BE2C (cell line): ENCODE measurements at regions not wholly inside any gene's neighbourhood (a gene's known extent, or its start where the extent isn't known, plus 50 kb on each side); places are given as distances from the start of the nearest gene placed in this dataset.

Experiments used
- DNase-seq: peaks from one replicate; pipeline ENCODE4 v3.0.0-alpha.2; 2020
- H3K27me3 ChIP-seq: fragments of 250-450 bp; sonication (Bioruptor Pico); 2 replicates; pipeline ENCODE4 v1.5.1; 2020; ENCODE audit warnings: mild to moderate bottlenecking
- H3K36me3 ChIP-seq: fragments of 250-450 bp; sonication (Bioruptor Pico); 2 replicates; pipeline ENCODE4 v1.5.1; 2020; ENCODE audit warnings: mild to moderate bottlenecking
- H3K4me1 ChIP-seq: fragments of 250-450 bp; sonication (Bioruptor Pico); 2 replicates; pipeline ENCODE4 v1.5.1; 2020
- H3K4me3 ChIP-seq: 2 replicates; pipeline ENCODE4 v1.5.1; 2011; ENCODE audit warnings: low read depth, low read length
- H3K9me3 ChIP-seq: fragments of 250-450 bp; sonication (Bioruptor Pico); 2 replicates; pipeline ENCODE4 v1.5.1; 2020
- TF ChIP-seq, protein P1 (sequence below): IDR thresholded peaks from 2 replicates; pipeline ENCODE4 v1.5.1; 2012; ENCODE audit warnings: mild to moderate bottlenecking, low read depth, low read length

DNA sequence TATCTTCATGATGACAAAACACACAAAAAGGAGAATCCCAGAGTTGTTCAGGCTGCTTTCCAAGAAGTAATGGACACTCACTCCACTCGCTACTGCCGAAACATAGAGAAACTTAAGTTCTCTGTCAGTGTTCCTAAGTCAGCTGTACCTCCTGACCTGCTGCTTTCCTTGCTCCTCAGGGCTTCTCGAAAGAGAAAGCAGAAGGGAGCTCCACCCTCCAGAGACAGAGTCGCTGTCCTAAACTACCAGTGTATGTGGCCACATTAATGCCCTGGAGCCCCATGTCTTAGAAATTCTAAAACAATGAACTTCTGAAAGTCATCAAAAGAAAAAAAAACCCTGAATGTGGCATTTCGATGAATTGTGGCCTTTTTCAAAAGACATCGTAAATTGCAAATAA lies 390.8 kb upstream of the MON1B start:
- Histone ChIP-seq H3K36me3 (no peaks in the 10 kb centered on the region), H3K4me1 (no peaks in the 10 kb centered on the region), H3K9me3 (no peaks in the 10 kb centered on the region; the same call in 1 of the 2 replicates), H3K4me3 (no peak overlapping the region), H3K27me3 (no peaks in the 10 kb centered on the region)
- DNase-seq, result no peak
- TF ChIP-seq, protein P1, sequence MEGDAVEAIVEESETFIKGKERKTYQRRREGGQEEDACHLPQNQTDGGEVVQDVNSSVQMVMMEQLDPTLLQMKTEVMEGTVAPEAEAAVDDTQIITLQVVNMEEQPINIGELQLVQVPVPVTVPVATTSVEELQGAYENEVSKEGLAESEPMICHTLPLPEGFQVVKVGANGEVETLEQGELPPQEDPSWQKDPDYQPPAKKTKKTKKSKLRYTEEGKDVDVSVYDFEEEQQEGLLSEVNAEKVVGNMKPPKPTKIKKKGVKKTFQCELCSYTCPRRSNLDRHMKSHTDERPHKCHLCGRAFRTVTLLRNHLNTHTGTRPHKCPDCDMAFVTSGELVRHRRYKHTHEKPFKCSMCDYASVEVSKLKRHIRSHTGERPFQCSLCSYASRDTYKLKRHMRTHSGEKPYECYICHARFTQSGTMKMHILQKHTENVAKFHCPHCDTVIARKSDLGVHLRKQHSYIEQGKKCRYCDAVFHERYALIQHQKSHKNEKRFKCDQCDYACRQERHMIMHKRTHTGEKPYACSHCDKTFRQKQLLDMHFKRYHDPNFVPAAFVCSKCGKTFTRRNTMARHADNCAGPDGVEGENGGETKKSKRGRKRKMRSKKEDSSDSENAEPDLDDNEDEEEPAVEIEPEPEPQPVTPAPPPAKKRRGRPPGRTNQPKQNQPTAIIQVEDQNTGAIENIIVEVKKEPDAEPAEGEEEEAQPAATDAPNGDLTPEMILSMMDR, result no peak

DNA sequence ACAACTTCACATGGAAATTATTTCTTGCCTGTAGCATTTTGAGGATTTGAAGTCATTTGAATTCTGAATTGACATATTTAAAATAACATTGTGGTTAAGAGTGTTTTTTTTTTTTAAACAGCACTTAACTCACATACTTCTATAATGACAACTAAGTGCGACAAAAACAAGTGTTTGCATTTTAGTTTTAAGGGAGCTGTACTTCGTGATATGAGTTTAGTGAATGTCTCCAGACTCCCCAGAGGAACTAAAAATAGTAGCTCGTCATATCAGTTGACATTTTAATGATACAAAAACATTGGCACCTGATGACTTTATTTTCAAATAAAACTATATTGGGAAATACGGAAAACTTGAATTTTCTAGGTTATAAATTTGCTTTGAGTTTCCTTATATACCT lies 389.6 kb upstream of the MON1B start:
- H3K4me3 ChIP-seq, result no peak overlapping the region
- no peaks in the 10 kb centered on the region; the same call in 1 of the 2 replicates for H3K9me3 ChIP-seq
- TF ChIP-seq, protein P1, result no peak
- H3K36me3 ChIP-seq, result no peaks in the 10 kb centered on the region
- H3K4me1 ChIP-seq, result no peaks in the 10 kb centered on the region
- no peaks in the 10 kb centered on the region for H3K27me3 ChIP-seq
- no peak for DNase-seq

DNA sequence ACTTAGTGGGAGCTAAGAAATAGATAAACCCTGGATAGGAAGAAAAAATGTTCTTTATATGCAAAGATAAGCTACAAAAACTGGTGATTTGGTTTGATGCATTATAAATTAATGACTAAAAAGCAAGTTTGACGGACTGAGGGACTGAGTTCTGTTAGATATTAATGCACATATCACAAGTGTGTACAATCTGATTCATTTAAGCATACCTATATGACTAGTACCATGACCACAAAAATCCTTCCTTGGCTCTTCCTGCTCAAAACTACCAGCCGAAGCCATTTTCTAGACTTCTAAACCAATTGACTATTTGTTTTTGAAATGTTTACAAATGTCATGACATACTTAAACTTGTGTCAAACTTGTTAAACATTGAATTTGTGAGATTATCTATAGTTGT lies 374.5 kb upstream of the MON1B start:
- H3K36me3 ChIP-seq, result no peaks in the 10 kb centered on the region
- TF ChIP-seq, protein P1, result no peak
- H3K4me3 ChIP-seq, result no peak overlapping the region
- H3K27me3 ChIP-seq, result no peaks in the 10 kb centered on the region
- H3K4me1 ChIP-seq, result peaks cover 12% of the 10 kb centered on the region
- H3K9me3 ChIP-seq, result no peaks in the 10 kb centered on the region
- no peak for DNase-seq

DNA sequence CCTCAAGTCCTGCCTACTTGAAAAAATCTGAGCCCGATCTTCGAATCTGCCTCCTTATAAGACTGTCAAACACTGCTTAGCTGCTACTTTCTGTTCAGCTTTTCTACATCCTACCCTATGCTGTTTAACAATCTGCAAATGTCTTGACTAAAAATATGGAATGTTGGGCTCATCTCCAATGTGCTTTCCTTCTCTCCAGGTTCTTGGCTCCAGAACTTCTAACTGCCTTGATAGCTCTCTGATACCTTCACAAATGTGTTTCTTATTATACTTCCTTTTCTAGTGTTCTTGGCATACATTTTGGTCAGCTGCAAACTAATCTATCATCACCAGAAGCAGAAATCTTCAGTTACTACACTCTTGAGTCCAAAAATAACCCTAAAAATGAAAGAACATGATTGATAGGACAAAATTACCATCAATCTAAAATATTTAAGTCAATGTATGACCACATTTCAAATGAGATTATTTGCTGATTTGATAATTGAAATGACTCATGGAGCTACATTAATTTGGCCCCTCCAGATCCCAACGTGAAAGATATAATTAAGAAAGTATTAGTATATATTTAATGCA lies 372.3 kb upstream of the MON1B start:
- no peaks in the 10 kb centered on the region for H3K27me3 ChIP-seq
- no peaks in the 10 kb centered on the region for H3K9me3 ChIP-seq
- no peaks in the 10 kb centered on the region for H3K36me3 ChIP-seq
- TF ChIP-seq, protein P1, result no peak
- H3K4me1 ChIP-seq, result peaks cover 12% of the 10 kb centered on the region
- DNase-seq, result no peak
- H3K4me3 ChIP-seq, result no peak overlapping the region

DNA sequence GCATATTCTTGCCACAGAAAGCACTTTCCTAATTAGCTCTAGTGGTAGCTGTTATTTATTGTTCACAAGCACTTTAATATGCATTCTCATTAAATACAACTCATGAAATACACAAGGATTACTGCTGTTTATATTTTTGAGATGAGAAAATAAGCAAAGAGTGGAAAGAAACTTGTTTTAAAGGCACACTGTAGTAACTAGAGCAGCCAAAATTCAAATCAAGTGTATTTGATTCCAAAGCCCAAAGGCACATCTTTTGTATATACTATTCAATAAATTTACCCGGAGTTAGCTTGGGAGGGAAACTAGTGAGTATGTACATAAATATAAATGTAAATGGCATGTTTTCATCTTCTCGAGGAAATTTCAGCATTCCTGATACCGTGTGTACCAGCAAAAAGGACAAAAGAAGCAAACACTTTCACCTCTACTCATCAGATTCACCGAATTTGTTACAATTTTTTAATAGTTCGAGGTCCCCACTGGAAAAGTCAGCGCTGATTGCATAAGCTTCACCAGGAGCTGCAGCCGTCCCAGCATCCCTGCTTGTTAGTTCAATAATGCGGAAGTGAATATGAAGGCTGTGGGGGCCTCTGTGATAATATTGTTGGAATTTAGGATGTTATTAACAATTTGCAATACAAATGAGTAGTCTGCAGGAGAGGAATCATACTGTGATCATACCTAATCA lies 371.6 kb upstream of the MON1B start:
- H3K4me3 ChIP-seq, result no peak overlapping the region
- TF ChIP-seq, protein P1, result no peak

DNA sequence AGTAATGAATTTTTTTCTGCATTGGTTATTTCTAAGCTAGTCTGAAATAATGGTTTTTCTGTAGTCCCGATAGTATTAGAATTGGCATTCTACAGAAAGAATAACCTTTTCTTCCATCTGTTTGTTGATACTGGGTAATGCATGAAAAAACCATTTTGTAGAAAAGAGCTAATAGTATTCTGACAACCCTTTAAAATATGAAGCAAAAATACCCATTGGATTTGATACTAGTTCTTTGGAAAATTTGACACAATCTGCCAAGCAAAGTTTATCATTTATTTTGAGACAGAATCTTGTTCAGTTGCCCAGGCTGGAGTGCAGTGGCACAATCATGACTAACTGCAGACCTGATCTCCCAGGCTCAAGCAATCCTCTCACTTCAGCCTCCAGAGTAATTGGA lies 366.8 kb upstream of the MON1B start:
- no peaks in the 10 kb centered on the region for H3K27me3 ChIP-seq
- TF ChIP-seq, protein P1, result no peak
- no peaks in the 10 kb centered on the region for H3K9me3 ChIP-seq
- H3K36me3 ChIP-seq, result no peaks in the 10 kb centered on the region
- DNase-seq, result no peak
- H3K4me1 ChIP-seq, result peaks cover 2% of the 10 kb centered on the region
- H3K4me3 ChIP-seq, result no peak overlapping the region

More for the DNA sequence above, 371.6 kb upstream of the MON1B start:
- DNase-seq, result no peak
- H3K27me3 ChIP-seq, result no peaks in the 10 kb centered on the region
- peaks cover 12% of the 10 kb centered on the region for H3K4me1 ChIP-seq
- H3K36me3 ChIP-seq, result no peaks in the 10 kb centered on the region
- H3K9me3 ChIP-seq, result no peaks in the 10 kb centered on the region
